ENCODE measurements at regions not wholly inside any gene's neighbourhood (a gene's known extent, or its start where the extent isn't known, plus 50 kb on each side); places are given as distances from the start of the nearest gene placed in this dataset.

GRCh38 chr1:213651077-213651476 is 336.7 kb upstream of the PROX1 start:
- TF ChIP-seq FOXP2 (optimal IDR thresholded peaks at IDR 0.05; ENCODE audit: borderline replicate concordance, extremely low read depth, extremely low read length, insufficient read depth), result no peak
- TF ChIP-seq, protein P1, sequence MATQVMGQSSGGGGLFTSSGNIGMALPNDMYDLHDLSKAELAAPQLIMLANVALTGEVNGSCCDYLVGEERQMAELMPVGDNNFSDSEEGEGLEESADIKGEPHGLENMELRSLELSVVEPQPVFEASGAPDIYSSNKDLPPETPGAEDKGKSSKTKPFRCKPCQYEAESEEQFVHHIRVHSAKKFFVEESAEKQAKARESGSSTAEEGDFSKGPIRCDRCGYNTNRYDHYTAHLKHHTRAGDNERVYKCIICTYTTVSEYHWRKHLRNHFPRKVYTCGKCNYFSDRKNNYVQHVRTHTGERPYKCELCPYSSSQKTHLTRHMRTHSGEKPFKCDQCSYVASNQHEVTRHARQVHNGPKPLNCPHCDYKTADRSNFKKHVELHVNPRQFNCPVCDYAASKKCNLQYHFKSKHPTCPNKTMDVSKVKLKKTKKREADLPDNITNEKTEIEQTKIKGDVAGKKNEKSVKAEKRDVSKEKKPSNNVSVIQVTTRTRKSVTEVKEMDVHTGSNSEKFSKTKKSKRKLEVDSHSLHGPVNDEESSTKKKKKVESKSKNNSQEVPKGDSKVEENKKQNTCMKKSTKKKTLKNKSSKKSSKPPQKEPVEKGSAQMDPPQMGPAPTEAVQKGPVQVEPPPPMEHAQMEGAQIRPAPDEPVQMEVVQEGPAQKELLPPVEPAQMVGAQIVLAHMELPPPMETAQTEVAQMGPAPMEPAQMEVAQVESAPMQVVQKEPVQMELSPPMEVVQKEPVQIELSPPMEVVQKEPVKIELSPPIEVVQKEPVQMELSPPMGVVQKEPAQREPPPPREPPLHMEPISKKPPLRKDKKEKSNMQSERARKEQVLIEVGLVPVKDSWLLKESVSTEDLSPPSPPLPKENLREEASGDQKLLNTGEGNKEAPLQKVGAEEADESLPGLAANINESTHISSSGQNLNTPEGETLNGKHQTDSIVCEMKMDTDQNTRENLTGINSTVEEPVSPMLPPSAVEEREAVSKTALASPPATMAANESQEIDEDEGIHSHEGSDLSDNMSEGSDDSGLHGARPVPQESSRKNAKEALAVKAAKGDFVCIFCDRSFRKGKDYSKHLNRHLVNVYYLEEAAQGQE (IDR thresholded peaks at IDR 0.05; ENCODE audit: insufficient read depth in 1 of 2, low read depth in 2 of 2, low read length in 2 of 2), result no peak
